Amniotic stem cell (primary cell): ENCODE measurements at regions not wholly inside any gene's neighbourhood (a gene's known extent, or its start where the extent isn't known, plus 50 kb on each side); places are given as distances from the start of the nearest gene placed in this dataset.
A peak's percentile ranks its signal among the peaks of the same experiment; 100 is the strongest.

Experiments used
- DNase-seq: peaks from one replicate; lab custom pipeline; 2025; lab: John Stamatoyannopoulos, UW

- DNase-seq = no peak
These were observed 352.7 kb upstream of the CDH20 start for GRCh38 chr18:60980422-60981005.

GRCh38 chr18:60981682-60982328, 351.4 kb upstream of the CDH20 start:
- DNase-seq = no peak

- no peak for DNase-seq
These were observed 350.9 kb upstream of the CDH20 start for GRCh38 chr18:60982329-60982695.

- no peak for DNase-seq
These were observed 350.3 kb upstream of the CDH20 start for GRCh38 chr18:60982928-60983327.

GRCh38 chr18:60984510-60984909, 348.7 kb upstream of the CDH20 start:
- peak; percentile 37 for DNase-seq

GRCh38 chr18:60987963-60988362, 345.3 kb upstream of the CDH20 start:
- peak; percentile 0 for DNase-seq

- no peak for DNase-seq
These were observed 336.9 kb upstream of the CDH20 start for GRCh38 chr18:60996326-60996725.

- DNase-seq = no peak
These were observed 336.4 kb upstream of the CDH20 start for GRCh38 chr18:60996822-60997221.

- DNase-seq = no peak
These were observed 332.1 kb upstream of the CDH20 start for GRCh38 chr18:61001138-61001537.

- no peak for DNase-seq
These were observed 326.5 kb upstream of the CDH20 start for GRCh38 chr18:61006687-61007224.

- DNase-seq = no peak
These were observed 313.6 kb upstream of the CDH20 start for GRCh38 chr18:61019338-61020301.

GRCh38 chr18:61025596-61025995, 307.6 kb upstream of the CDH20 start:
- no peak for DNase-seq

- DNase-seq = no peak
These were observed 301.6 kb upstream of the CDH20 start for GRCh38 chr18:61031626-61032025.

GRCh38 chr18:61034580-61034979, 298.6 kb upstream of the CDH20 start:
- no peak for DNase-seq

- no peak for DNase-seq
These were observed 294.0 kb upstream of the CDH20 start for GRCh38 chr18:61039251-61039650.

GRCh38 chr18:61047794-61048193, 285.4 kb upstream of the CDH20 start:
- no peak for DNase-seq

- no peak for DNase-seq
These were observed 275.8 kb upstream of the CDH20 start for GRCh38 chr18:61057443-61057842.

- no peak for DNase-seq
These were observed 271.0 kb upstream of the CDH20 start for GRCh38 chr18:61062258-61062657.

GRCh38 chr18:61064911-61065310, 268.3 kb upstream of the CDH20 start:
- DNase-seq = no peak

GRCh38 chr18:61076986-61077385, 256.2 kb upstream of the CDH20 start:
- no peak for DNase-seq

GRCh38 chr18:61079714-61080113, 253.5 kb upstream of the CDH20 start:
- no peak for DNase-seq

- no peak for DNase-seq
These were observed 252.2 kb upstream of the CDH20 start for GRCh38 chr18:61080954-61081528.
